MCF 10A (cell line): ENCODE measurements at regions not wholly inside any gene's neighbourhood (a gene's known extent, or its start where the extent isn't known, plus 50 kb on each side); places are given as distances from the start of the nearest gene placed in this dataset.
"Not testable (repeated sequence)": the region's sequence is repeated elsewhere in the genome, so short reads cannot be mapped to it uniquely, and the experiment has no call there.

Experiments
- BruUV-seq: library from RNA; stranded (reverse); fragments of 400-500 nt; replicated peaks from 2 replicates; lab custom pipeline; 2021; lab: Mats Ljungman, UMichigan
- CTCF ChIA-PET: fragments of 300-600 bp; sonication (Branson Sonifier 250); formaldehyde crosslinking; extraction: SDS; loops from one replicate; lab custom pipeline; 2021; ENCODE audit warnings: antibody characterized with exemption, inconsistent platforms; lab: Yijun Ruan, JAX
- POLR2A ChIA-PET: fragments of 300-600, 350-650 bp; sonication (Branson Sonifier 250); formaldehyde crosslinking; extraction: SDS; loops from one replicate; lab custom pipeline; 2020; ENCODE audit warnings: antibody characterized with exemption, inconsistent platforms; lab: Yijun Ruan, JAX
- DNase-seq: peaks from one replicate; pipeline ENCODE4 v3.0.0-alpha.2; 2018; ENCODE audit not compliant: unreplicated experiment
- H3K27ac Mint-ChIP-seq: one replicate; pipeline ENCODE4 v1.8.0; 2022; ENCODE audit warnings: mild to moderate bottlenecking, low read depth, mixed read lengths; ENCODE audit not compliant: unreplicated experiment
- H3K27me3 Mint-ChIP-seq: one replicate; pipeline ENCODE4 v1.8.0; 2022; ENCODE audit warnings: mixed read lengths; ENCODE audit not compliant: insufficient read depth, unreplicated experiment
- H3K36me3 Mint-ChIP-seq: one replicate; pipeline ENCODE4 v1.8.0; 2022; ENCODE audit warnings: mild to moderate bottlenecking, moderate library complexity, mixed read lengths; ENCODE audit not compliant: insufficient read depth, unreplicated experiment
- H3K4me1 Mint-ChIP-seq: one replicate; pipeline ENCODE4 v1.8.0; 2022; ENCODE audit warnings: mixed read lengths; ENCODE audit not compliant: insufficient read depth, unreplicated experiment
- H3K4me3 Mint-ChIP-seq: one replicate; pipeline ENCODE4 v1.8.0; 2022; ENCODE audit warnings: mild to moderate bottlenecking, moderate library complexity, mixed read lengths; ENCODE audit not compliant: unreplicated experiment
- H3K9me3 Mint-ChIP-seq: one replicate; pipeline ENCODE4 v1.8.0; 2022; ENCODE audit warnings: mixed read lengths; ENCODE audit not compliant: unreplicated experiment
- CTCF ChIP-seq: fragments of 200-600 bp; IDR thresholded peaks from one replicate; pipeline ENCODE4 v1.8.0; 2022; ENCODE audit warnings: antibody characterized with exemption, mild to moderate bottlenecking; ENCODE audit not compliant: unreplicated experiment
- intact Hi-C: fragments of 100-400 bp; cut with micrococcal nuclease; formaldehyde crosslinking; loops from 2 replicates; pipeline ENCODE4 v1.14.1; 2022

GRCh38 chr9:31542384-31543055, 841.9 kb upstream of the ACO1 start:
- H3K4me3 Mint-ChIP-seq, result peak overlapping the region; percentile 12
- intact Hi-C loops, result loop anchor here (10.0 kb wide), 3 partner anchors 238 to 418 kb away; no protein-coding TSS in a partner anchor
- H3K4me1 Mint-ChIP-seq, result peaks cover 14% of the 10 kb centered on the region
- peak; percentile 76 for DNase-seq
- POLR2A ChIA-PET, result interaction anchor here (0.6 to 0.8 kb wide), 3 partner anchors 102 to 238 kb away, joined by 3 to 4 read pairs (median 3); no protein-coding TSS in a partner anchor
- peak overlapping the region; percentile 49 for H3K27ac Mint-ChIP-seq
- peak; percentile 42 for TF ChIP-seq CTCF
- no TSS peak for BruUV-seq
- CTCF ChIA-PET, result interaction anchor here (0.6 to 2.6 kb wide), 16 partner anchors 10 to 419 kb away, joined by 3 to 9 read pairs (median 4); no protein-coding TSS in a partner anchor
- H3K9me3 Mint-ChIP-seq, result no peaks in the 10 kb centered on the region
- no peaks in the 10 kb centered on the region for H3K36me3 Mint-ChIP-seq
- no peaks in the 10 kb centered on the region for H3K27me3 Mint-ChIP-seq

GRCh38 chr9:31554941-31555340, 829.5 kb upstream of the ACO1 start:
- Mint-ChIP-seq H3K4me1 (no peaks in the 10 kb centered on the region), H3K9me3 (no peaks in the 10 kb centered on the region), H3K4me3 (no peak overlapping the region), H3K27ac (no peak overlapping the region), H3K36me3 (no peaks in the 10 kb centered on the region), H3K27me3 (no peaks in the 10 kb centered on the region)
- no peak for TF ChIP-seq CTCF
- ChIA-PET POLR2A (no interaction called here), CTCF (no interaction called here)
- no TSS peak for BruUV-seq
- intact Hi-C loops, result no loop called here
- DNase-seq, result no peak

- H3K36me3 Mint-ChIP-seq, result no peaks in the 10 kb centered on the region
- BruUV-seq, result no TSS peak
- no peak overlapping the region for H3K27ac Mint-ChIP-seq
- TF ChIP-seq CTCF, result no peak
- no peak overlapping the region for H3K4me3 Mint-ChIP-seq
- no peaks in the 10 kb centered on the region for H3K27me3 Mint-ChIP-seq
- H3K9me3 Mint-ChIP-seq, result no peaks in the 10 kb centered on the region
- intact Hi-C loops, result no loop called here
- no peak for DNase-seq
- CTCF ChIA-PET, result no interaction called here
- H3K4me1 Mint-ChIP-seq, result no peaks in the 10 kb centered on the region
- POLR2A ChIA-PET, result no interaction called here
Measured at GRCh38 chr9:31556667-31557463, 827.6 kb upstream of the ACO1 start.

- H3K27ac Mint-ChIP-seq, BruUV-seq, H3K9me3 Mint-ChIP-seq, H3K4me1 Mint-ChIP-seq, CTCF ChIA-PET, H3K36me3 Mint-ChIP-seq, POLR2A ChIA-PET, DNase-seq, H3K4me3 Mint-ChIP-seq, H3K27me3 Mint-ChIP-seq, intact Hi-C loops: not testable (repeated sequence)
Measured at GRCh38 chr9:31572190-31572589, 812.3 kb upstream of the ACO1 start.
